ENCODE measurements at regions not wholly inside any gene's neighbourhood (a gene's known extent, or its start where the extent isn't known, plus 50 kb on each side); places are given as distances from the start of the nearest gene placed in this dataset.

GRCh38 chr3:110569073-110569472 lies 502.5 kb upstream of the NECTIN3 start:
- H3K4me3 ChIP-seq (ENCODE audit: low read depth, low read length), result no peak overlapping the region
- no peak for TF ChIP-seq CTCF (IDR thresholded peaks at IDR 0.05; ENCODE audit: low read depth, low read length, missing control alignments)
- no peak for DNase-seq (ENCODE audit: low read depth)

GRCh38 chr3:110575702-110576101 lies 495.9 kb upstream of the NECTIN3 start:
- DNase-seq (ENCODE audit: low read depth), result no peak
- TF ChIP-seq CTCF (IDR thresholded peaks at IDR 0.05; ENCODE audit: low read depth, low read length, missing control alignments), result no peak

GRCh38 chr3:110576960-110577359 lies 494.7 kb upstream of the NECTIN3 start:
- no peak for TF ChIP-seq CTCF (IDR thresholded peaks at IDR 0.05; ENCODE audit: low read depth, low read length, missing control alignments)
- no peak overlapping the region for H3K4me3 ChIP-seq (ENCODE audit: low read depth, low read length)
- no peak for DNase-seq (ENCODE audit: low read depth)

More at GRCh38 chr3:110575702-110576101, 495.9 kb upstream of the NECTIN3 start:
- H3K4me3 ChIP-seq (ENCODE audit: low read depth, low read length), result no peak overlapping the region

- DNase-seq (ENCODE audit: low read depth), result no peak
- no peak overlapping the region for H3K4me3 ChIP-seq (ENCODE audit: low read depth, low read length)
- no peak for TF ChIP-seq CTCF (IDR thresholded peaks at IDR 0.05; ENCODE audit: low read depth, low read length, missing control alignments)
Observed at GRCh38 chr3:110577854-110578253, 493.8 kb upstream of the NECTIN3 start.

GRCh38 chr3:110579840-110580550 lies 491.6 kb upstream of the NECTIN3 start:
- no peak overlapping the region for H3K4me3 ChIP-seq (ENCODE audit: low read depth, low read length)
- no peak for TF ChIP-seq CTCF (IDR thresholded peaks at IDR 0.05; ENCODE audit: low read depth, low read length, missing control alignments)
- DNase-seq (ENCODE audit: low read depth), result no peak

GRCh38 chr3:110583373-110583935 lies 488.2 kb upstream of the NECTIN3 start:
- no peak for DNase-seq (ENCODE audit: low read depth)
- no peak overlapping the region for H3K4me3 ChIP-seq (ENCODE audit: low read depth, low read length)
- TF ChIP-seq CTCF (IDR thresholded peaks at IDR 0.05; ENCODE audit: low read depth, low read length, missing control alignments), result no peak

- DNase-seq (ENCODE audit: low read depth), result no peak
- H3K4me3 ChIP-seq (ENCODE audit: low read depth, low read length), result no peak overlapping the region
- no peak for TF ChIP-seq CTCF (IDR thresholded peaks at IDR 0.05; ENCODE audit: low read depth, low read length, missing control alignments)
Observed at GRCh38 chr3:110588906-110589305, 482.7 kb upstream of the NECTIN3 start.

Measured in GM12864 (cell line).